ENCODE measurements at regions not wholly inside any gene's neighbourhood (a gene's known extent, or its start where the extent isn't known, plus 50 kb on each side); places are given as distances from the start of the nearest gene placed in this dataset.

DNA sequence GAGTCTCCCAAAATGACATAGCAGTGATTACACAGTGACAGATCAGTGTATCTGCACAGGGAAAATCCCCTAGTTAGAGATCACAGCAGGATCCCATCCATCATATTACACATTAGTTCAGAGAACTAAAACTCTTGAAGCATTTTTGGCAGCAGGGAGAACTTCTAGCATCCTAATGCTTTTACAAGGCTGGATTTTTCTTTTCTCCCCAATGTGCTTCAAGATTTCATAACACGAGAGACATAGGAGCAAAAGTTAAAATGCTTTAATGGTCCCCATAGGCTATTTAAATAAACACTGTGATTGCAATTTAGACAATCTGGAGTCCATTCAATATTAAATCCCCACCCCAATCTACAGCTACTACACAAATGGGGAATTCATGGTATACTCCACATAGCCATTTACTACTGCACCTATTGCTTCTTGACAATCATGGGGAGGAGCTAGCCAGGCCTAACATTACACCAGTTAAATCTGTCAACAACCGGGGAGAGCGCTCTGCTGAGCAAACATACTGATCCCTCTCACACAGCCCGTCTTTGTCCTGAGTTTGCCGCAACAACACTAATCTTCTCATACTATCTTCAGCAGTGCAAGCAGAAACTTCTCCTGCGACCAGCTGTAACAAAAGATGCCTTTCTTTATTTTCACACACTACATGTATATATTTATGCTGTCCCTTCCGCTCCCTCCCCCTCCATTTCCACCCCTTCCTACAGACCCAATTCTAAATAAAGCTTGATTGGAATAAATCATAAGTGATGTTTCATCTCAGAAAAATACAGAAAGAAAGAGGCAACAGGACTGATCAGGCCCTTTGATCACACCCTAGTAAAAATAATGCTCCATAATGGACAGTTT, 120.3 kb upstream of the SOX5 start:
- TF ChIP-seq, protein P1, sequence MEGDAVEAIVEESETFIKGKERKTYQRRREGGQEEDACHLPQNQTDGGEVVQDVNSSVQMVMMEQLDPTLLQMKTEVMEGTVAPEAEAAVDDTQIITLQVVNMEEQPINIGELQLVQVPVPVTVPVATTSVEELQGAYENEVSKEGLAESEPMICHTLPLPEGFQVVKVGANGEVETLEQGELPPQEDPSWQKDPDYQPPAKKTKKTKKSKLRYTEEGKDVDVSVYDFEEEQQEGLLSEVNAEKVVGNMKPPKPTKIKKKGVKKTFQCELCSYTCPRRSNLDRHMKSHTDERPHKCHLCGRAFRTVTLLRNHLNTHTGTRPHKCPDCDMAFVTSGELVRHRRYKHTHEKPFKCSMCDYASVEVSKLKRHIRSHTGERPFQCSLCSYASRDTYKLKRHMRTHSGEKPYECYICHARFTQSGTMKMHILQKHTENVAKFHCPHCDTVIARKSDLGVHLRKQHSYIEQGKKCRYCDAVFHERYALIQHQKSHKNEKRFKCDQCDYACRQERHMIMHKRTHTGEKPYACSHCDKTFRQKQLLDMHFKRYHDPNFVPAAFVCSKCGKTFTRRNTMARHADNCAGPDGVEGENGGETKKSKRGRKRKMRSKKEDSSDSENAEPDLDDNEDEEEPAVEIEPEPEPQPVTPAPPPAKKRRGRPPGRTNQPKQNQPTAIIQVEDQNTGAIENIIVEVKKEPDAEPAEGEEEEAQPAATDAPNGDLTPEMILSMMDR (conservative IDR thresholded peaks at IDR 0.05) = no peak
- H3K27ac ChIP-seq = peak overlapping the region; percentile 10; the same call in 1 of the 2 replicates

DNA sequence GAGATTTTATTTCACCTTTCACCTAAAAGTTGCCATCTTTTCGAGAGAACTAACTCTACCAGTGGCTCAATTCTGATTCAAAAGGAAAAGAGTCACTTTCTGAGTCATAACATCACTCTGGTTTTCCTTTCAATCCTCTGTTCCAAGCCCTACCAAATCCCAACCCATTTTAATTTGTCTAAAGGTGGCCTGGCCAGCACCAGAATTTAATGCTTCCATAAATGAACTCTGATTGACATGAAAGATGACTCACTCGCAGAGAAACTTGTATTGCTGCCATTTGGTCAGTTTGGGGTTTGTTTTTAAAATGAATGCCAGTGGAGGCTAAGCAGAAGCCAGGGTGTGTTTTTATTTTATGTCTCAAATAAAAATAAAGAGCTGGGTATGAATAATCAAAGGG, 117.4 kb upstream of the SOX5 start:
- H3K27ac ChIP-seq = no peak overlapping the region
- TF ChIP-seq, protein P1 (conservative IDR thresholded peaks at IDR 0.05) = no peak

DNA sequence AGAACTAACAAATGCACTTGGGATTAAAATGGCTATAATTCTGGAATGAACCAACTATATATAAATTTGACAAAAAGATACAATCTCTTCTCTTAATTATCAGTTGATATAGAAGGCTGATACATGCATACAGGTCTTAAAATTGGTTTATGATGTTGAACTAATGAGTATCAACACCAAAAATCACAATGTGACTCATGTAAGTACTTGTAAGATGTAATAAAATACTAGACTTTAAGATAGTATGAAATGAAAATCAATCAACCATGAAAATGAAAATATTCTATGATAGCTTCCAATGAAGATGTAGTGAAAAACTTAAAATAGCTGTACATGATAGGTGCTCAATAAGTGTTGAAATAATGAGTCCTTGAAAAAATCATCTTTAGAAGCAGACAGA, 116.6 kb upstream of the SOX5 start:
- no peak overlapping the region for H3K27ac ChIP-seq
- TF ChIP-seq, protein P1 (conservative IDR thresholded peaks at IDR 0.05) = no peak

DNA sequence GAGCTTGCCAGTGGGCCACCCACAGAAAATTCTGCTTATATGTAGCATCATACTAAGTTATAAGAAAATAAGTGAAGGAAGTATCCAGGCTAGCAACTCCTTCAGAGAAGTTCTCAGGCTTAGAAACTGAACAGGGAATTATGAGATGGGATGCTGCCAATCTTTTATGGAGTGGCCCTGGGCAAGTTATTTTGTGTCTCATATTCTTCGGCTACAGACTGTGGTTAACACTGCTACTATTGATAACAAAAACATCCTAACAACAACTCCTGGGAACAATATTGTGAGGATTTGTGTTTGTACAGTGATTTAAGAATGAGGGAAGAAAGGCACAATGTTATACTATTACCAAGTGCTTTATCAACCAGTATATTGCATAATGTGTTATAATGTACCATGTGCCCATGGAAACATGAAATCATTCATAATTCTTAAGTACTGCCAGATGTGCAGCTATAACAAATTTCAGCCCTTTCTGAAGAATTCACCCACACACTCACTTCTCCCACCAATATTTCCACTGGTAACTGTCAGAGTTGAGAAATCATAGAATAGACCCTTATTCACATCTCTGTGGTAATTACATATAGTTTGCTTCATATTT, 113.3 kb upstream of the SOX5 start:
- no peak overlapping the region for H3K27ac ChIP-seq
- TF ChIP-seq, protein P1 (conservative IDR thresholded peaks at IDR 0.05) = no peak

DNA sequence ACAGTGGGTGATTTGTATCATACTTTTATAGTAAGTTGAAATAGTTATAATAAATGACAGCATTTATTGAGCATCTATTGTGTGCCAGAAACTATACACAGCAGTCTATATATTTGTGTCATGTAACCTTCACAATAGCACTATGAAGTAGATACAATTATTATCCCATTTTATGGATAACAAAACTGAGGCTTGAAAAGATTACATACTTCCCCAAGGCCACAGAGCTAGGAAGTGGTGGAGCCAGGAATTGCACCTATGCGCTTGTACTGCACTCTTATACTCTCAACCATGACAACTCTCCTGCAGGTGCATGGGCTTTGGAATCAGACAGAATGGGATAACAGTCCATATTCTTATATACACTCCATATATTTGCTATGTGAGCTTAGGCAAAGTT, 110.6 kb upstream of the SOX5 start:
- H3K27ac ChIP-seq = no peak overlapping the region
- TF ChIP-seq, protein P1 (conservative IDR thresholded peaks at IDR 0.05) = no peak

DNA sequence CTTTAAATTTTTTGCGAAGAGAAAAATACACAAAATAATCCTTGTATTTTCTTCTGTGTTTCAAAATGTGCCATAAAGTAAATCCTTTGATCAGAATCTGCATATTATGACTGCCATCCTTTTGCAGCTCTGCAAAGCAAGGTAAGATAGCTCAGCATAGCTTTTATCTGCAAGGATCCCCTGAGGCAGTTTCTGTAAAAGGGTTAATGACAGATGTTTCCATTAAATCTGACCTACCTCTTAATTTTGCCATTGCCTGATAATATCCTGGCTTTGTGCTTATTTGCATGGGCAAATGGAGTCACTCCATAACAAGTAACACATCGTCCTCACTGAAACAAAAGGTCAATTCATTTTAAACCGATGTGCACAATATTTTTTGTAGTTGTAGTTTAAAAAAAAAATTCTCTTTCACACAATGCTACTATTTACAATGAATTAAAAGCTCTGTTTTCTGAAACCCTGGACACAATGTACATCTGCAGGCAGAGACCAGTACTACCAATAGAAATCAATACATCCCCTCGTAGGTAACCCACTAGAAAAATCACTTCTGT, 108.5 kb upstream of the SOX5 start:
- H3K27ac ChIP-seq = no peak overlapping the region
- TF ChIP-seq, protein P1 (conservative IDR thresholded peaks at IDR 0.05) = no peak

DNA sequence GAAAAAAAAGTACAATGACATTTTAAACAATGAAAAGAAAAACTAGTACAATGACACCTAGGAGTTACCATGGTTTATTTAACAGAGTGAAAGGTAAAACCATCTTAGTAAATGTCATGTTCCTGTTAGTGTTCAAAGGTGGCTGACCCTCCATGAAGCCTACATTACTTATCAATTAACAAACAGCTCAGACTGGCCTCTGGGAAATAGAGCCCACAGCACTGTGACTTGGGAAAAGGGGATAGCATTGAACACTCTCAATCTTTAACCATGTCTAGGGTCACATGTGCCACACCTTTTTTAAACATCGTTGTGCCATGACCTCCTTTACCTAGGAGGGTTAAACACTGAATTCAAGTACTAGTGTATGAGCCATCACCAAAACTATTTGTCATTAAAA, 106.3 kb upstream of the SOX5 start:
- TF ChIP-seq, protein P1 (conservative IDR thresholded peaks at IDR 0.05) = no peak
- H3K27ac ChIP-seq = no peak overlapping the region

Data from VCaP (cell line).